GM19468 (cell line): ENCODE measurements at regions not wholly inside any gene's neighbourhood (a gene's known extent, or its start where the extent isn't known, plus 50 kb on each side); places are given as distances from the start of the nearest gene placed in this dataset.
"Not testable (repeated sequence)": the region's sequence is repeated elsewhere in the genome, so short reads cannot be mapped to it uniquely, and the experiment has no call there.

Experiments
- ATAC-seq: cut with Tn5 transposase; IDR thresholded peaks from one replicate; pipeline ENCODE4 v1.9.1; 2021; ENCODE audit warnings: mild to moderate bottlenecking, moderate library complexity, moderate number of reproducible peaks; ENCODE audit not compliant: unreplicated experiment; ENCODE audit errors: extremely low read depth

GRCh38 chr6:165015676-165016075, 293.7 kb downstream of the C6orf118 start:
- no peak for ATAC-seq

GRCh38 chr6:165013701-165014100, 295.7 kb downstream of the C6orf118 start:
- ATAC-seq = no peak

GRCh38 chr6:165012183-165012582, 297.2 kb downstream of the C6orf118 start:
- no peak for ATAC-seq

GRCh38 chr6:165010556-165011535, 298.6 kb downstream of the C6orf118 start:
- no peak for ATAC-seq

- ATAC-seq = no peak
Measured at GRCh38 chr6:165008971-165009370, 300.4 kb downstream of the C6orf118 start.

- ATAC-seq = no peak
Measured at GRCh38 chr6:165002866-165003265, 306.5 kb downstream of the C6orf118 start.

GRCh38 chr6:165002358-165002757, 307.0 kb downstream of the C6orf118 start:
- ATAC-seq = no peak

- no peak for ATAC-seq
Measured at GRCh38 chr6:165001502-165002157, 307.8 kb downstream of the C6orf118 start.

GRCh38 chr6:164998297-164998696, 311.1 kb downstream of the C6orf118 start:
- no peak for ATAC-seq

- no peak for ATAC-seq
Measured at GRCh38 chr6:164996838-164997237, 312.6 kb downstream of the C6orf118 start.

GRCh38 chr6:164991573-164991972, 317.8 kb downstream of the C6orf118 start:
- no peak for ATAC-seq

GRCh38 chr6:164990901-164991300, 318.5 kb downstream of the C6orf118 start:
- no peak for ATAC-seq

- no peak for ATAC-seq
Measured at GRCh38 chr6:164982389-164982788, 327.0 kb downstream of the C6orf118 start.

GRCh38 chr6:164967102-164967501, 342.3 kb downstream of the C6orf118 start:
- no peak for ATAC-seq

GRCh38 chr6:164962805-164963204, 346.6 kb downstream of the C6orf118 start:
- ATAC-seq = no peak

- no peak for ATAC-seq
Measured at GRCh38 chr6:164947164-164947563, 362.2 kb downstream of the C6orf118 start.

- ATAC-seq = no peak
Measured at GRCh38 chr6:164942271-164942670, 367.1 kb downstream of the C6orf118 start.

GRCh38 chr6:164933238-164933794, 376.1 kb downstream of the C6orf118 start:
- ATAC-seq = not testable (repeated sequence)

GRCh38 chr6:164929408-164929977, 379.9 kb downstream of the C6orf118 start:
- ATAC-seq = no peak

GRCh38 chr6:164928728-164929407, 380.5 kb downstream of the C6orf118 start:
- no peak for ATAC-seq
